ENCODE measurements at regions not wholly inside any gene's neighbourhood (a gene's known extent, or its start where the extent isn't known, plus 50 kb on each side); places are given as distances from the start of the nearest gene placed in this dataset.

DNA sequence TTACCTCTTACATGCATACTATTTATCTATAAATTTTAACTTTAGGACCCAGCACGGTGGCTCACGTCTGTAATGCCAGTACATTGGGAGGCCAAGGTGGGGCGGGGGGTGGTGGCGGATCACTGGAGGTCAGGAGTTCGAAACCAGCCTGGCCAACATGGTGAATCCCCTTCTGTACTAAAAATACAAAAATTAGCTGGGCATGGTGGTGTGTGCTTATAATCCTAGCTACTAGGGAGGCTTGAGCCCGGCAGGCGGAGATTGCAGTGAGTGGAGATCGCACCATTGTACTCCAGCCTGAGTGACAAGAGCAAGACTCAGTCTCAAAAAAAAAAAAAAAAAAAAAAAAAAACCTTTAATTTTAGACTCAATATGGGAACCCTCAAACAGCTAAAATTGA lies 1582.6 kb upstream of the NUDT12 start:
- Histone ChIP-seq H3K4me3 (ENCODE audit: control insufficient read depth in 2 of 3, extremely low read depth in 1 of 3, insufficient read depth in 2 of 3, low read depth in 1 of 3, low read length in 3 of 3) (no peak overlapping the region), H4K20me1 (ENCODE audit: control insufficient read depth, extremely low read depth, insufficient read depth, low read length) (no peaks in the 10 kb centered on the region), H3K9me3 (ENCODE audit: control insufficient read depth, low read depth, low read length) (no peaks in the 10 kb centered on the region), H2AFZ (ENCODE audit: control insufficient read depth, low read length) (no peak overlapping the region), H3K79me2 (ENCODE audit: control insufficient read depth, insufficient read depth, low read length) (no peaks in the 10 kb centered on the region), H3K27ac (ENCODE audit: control insufficient read depth, insufficient read depth, low read length) (no peak overlapping the region), H3K4me2 (ENCODE audit: control insufficient read depth, extremely low read depth, insufficient read depth, low read depth, low read length) (no peak overlapping the region), H3K4me1 (ENCODE audit: control insufficient read depth, extremely low read depth, insufficient read depth, low read length) (no peaks in the 10 kb centered on the region), H3K36me3 (ENCODE audit: control insufficient read depth in 2 of 2, extremely low read depth in 1 of 2, insufficient read depth in 2 of 2, low read length in 2 of 2) (no peaks in the 10 kb centered on the region), H3K9ac (ENCODE audit: control insufficient read depth, extremely low read depth, insufficient read depth, low read length) (no peak overlapping the region), H3K27me3 (ENCODE audit: control insufficient read depth, extremely low read depth, insufficient read depth, low read length) (no peaks in the 10 kb centered on the region), H3K9me1 (ENCODE audit: control insufficient read depth, extremely low read depth, insufficient read depth, low read length) (no peaks in the 10 kb centered on the region)
- dilution Hi-C loops (cut with MboI; ENCODE audit: extremely low pct_ligation_motif_present, low sequenced_read_pairs), result no loop called here
- no peak for FAIRE-seq
- TF ChIP-seq, protein P1, sequence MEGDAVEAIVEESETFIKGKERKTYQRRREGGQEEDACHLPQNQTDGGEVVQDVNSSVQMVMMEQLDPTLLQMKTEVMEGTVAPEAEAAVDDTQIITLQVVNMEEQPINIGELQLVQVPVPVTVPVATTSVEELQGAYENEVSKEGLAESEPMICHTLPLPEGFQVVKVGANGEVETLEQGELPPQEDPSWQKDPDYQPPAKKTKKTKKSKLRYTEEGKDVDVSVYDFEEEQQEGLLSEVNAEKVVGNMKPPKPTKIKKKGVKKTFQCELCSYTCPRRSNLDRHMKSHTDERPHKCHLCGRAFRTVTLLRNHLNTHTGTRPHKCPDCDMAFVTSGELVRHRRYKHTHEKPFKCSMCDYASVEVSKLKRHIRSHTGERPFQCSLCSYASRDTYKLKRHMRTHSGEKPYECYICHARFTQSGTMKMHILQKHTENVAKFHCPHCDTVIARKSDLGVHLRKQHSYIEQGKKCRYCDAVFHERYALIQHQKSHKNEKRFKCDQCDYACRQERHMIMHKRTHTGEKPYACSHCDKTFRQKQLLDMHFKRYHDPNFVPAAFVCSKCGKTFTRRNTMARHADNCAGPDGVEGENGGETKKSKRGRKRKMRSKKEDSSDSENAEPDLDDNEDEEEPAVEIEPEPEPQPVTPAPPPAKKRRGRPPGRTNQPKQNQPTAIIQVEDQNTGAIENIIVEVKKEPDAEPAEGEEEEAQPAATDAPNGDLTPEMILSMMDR (optimal IDR thresholded peaks at IDR 0.05 in 1 of 3, IDR thresholded peaks at IDR 0.05 in 1 of 3, conservative IDR thresholded peaks at IDR 0.05 in 1 of 3; ENCODE audit: extremely low read depth in 1 of 3, insufficient read depth in 2 of 3, low read length in 3 of 3), result no peak
- TF ChIP-seq EZH2 (IDR thresholded peaks at IDR 0.05; ENCODE audit: low read length), result no peak
- DNase-seq (ENCODE audit: low read depth, low spot score), result no peak

GRCh38 chr5:105134328-105134727 lies 1571.7 kb upstream of the NUDT12 start:
- Histone ChIP-seq H3K79me2 (ENCODE audit: control insufficient read depth, insufficient read depth, low read length) (no peaks in the 10 kb centered on the region), H3K4me3 (ENCODE audit: control insufficient read depth in 2 of 3, extremely low read depth in 1 of 3, insufficient read depth in 2 of 3, low read depth in 1 of 3, low read length in 3 of 3) (no peak overlapping the region), H3K4me2 (ENCODE audit: control insufficient read depth, extremely low read depth, insufficient read depth, low read depth, low read length) (no peak overlapping the region), H3K27me3 (ENCODE audit: control insufficient read depth, extremely low read depth, insufficient read depth, low read length) (no peaks in the 10 kb centered on the region), H4K20me1 (ENCODE audit: control insufficient read depth, extremely low read depth, insufficient read depth, low read length) (no peaks in the 10 kb centered on the region), H3K9me3 (ENCODE audit: control insufficient read depth, low read depth, low read length) (no peaks in the 10 kb centered on the region), H3K9me1 (ENCODE audit: control insufficient read depth, extremely low read depth, insufficient read depth, low read length) (no peaks in the 10 kb centered on the region), H2AFZ (ENCODE audit: control insufficient read depth, low read length) (no peak overlapping the region), H3K36me3 (ENCODE audit: control insufficient read depth in 2 of 2, extremely low read depth in 1 of 2, insufficient read depth in 2 of 2, low read length in 2 of 2) (no peaks in the 10 kb centered on the region), H3K27ac (ENCODE audit: control insufficient read depth, insufficient read depth, low read length) (no peak overlapping the region), H3K4me1 (ENCODE audit: control insufficient read depth, extremely low read depth, insufficient read depth, low read length) (no peaks in the 10 kb centered on the region), H3K9ac (ENCODE audit: control insufficient read depth, extremely low read depth, insufficient read depth, low read length) (no peak overlapping the region)
- dilution Hi-C loops (cut with MboI; ENCODE audit: extremely low pct_ligation_motif_present, low sequenced_read_pairs), result no loop called here
- TF ChIP-seq EZH2 (IDR thresholded peaks at IDR 0.05; ENCODE audit: low read length), result no peak
- TF ChIP-seq, protein P1 (optimal IDR thresholded peaks at IDR 0.05 in 1 of 3, IDR thresholded peaks at IDR 0.05 in 1 of 3, conservative IDR thresholded peaks at IDR 0.05 in 1 of 3; ENCODE audit: extremely low read depth in 1 of 3, insufficient read depth in 2 of 3, low read length in 3 of 3), result no peak
- DNase-seq (ENCODE audit: low read depth, low spot score) (no peak), FAIRE-seq (no peak)
